ENCODE measurements at regions not wholly inside any gene's neighbourhood (a gene's known extent, or its start where the extent isn't known, plus 50 kb on each side); places are given as distances from the start of the nearest gene placed in this dataset.

GRCh38 chr10:83225781-83226180, 913.5 kb upstream of the GHITM start:
- H3K36me3 ChIP-seq (ENCODE audit: control insufficient read depth in 2 of 2, insufficient read depth in 2 of 2, low read length in 2 of 2) = no peaks in the 10 kb centered on the region
- no peaks in the 10 kb centered on the region for H3K4me1 ChIP-seq (ENCODE audit: control insufficient read depth in 2 of 2, insufficient read depth in 2 of 2, low read length in 2 of 2)
- no peak overlapping the region for H3K27ac ChIP-seq (ENCODE audit: low read depth in 2 of 2, low read length in 2 of 2)
- no peak overlapping the region for H3K4me3 ChIP-seq (ENCODE audit: low read length in 2 of 2)
- H3K27me3 ChIP-seq (ENCODE audit: control insufficient read depth in 2 of 2, insufficient read depth in 2 of 2, low read length in 2 of 2) = no peaks in the 10 kb centered on the region
- H3K9me3 ChIP-seq (ENCODE audit: control insufficient read depth in 2 of 2, low read length in 2 of 2) = no peaks in the 10 kb centered on the region
- no peak overlapping the region for H3K9ac ChIP-seq (ENCODE audit: low read depth in 1 of 2, low read length in 2 of 2)

- Histone ChIP-seq H3K9ac (ENCODE audit: low read depth in 1 of 2, low read length in 2 of 2) (no peak overlapping the region), H3K27ac (ENCODE audit: low read depth in 2 of 2, low read length in 2 of 2) (no peak overlapping the region), H3K4me1 (ENCODE audit: control insufficient read depth in 2 of 2, insufficient read depth in 2 of 2, low read length in 2 of 2) (no peaks in the 10 kb centered on the region), H3K4me3 (ENCODE audit: low read length in 2 of 2) (no peak overlapping the region), H3K36me3 (ENCODE audit: control insufficient read depth in 2 of 2, insufficient read depth in 2 of 2, low read length in 2 of 2) (no peaks in the 10 kb centered on the region), H3K9me3 (ENCODE audit: control insufficient read depth in 2 of 2, low read length in 2 of 2) (no peaks in the 10 kb centered on the region), H3K27me3 (ENCODE audit: control insufficient read depth in 2 of 2, insufficient read depth in 2 of 2, low read length in 2 of 2) (no peaks in the 10 kb centered on the region)
Measured at GRCh38 chr10:83229991-83230390, 909.3 kb upstream of the GHITM start.

GRCh38 chr10:83233691-83234090, 905.6 kb upstream of the GHITM start:
- no peaks in the 10 kb centered on the region for H3K4me1 ChIP-seq (ENCODE audit: control insufficient read depth in 2 of 2, insufficient read depth in 2 of 2, low read length in 2 of 2)
- H3K9ac ChIP-seq (ENCODE audit: low read depth in 1 of 2, low read length in 2 of 2) = no peak overlapping the region
- H3K4me3 ChIP-seq (ENCODE audit: low read length in 2 of 2) = no peak overlapping the region
- H3K27me3 ChIP-seq (ENCODE audit: control insufficient read depth in 2 of 2, insufficient read depth in 2 of 2, low read length in 2 of 2) = no peaks in the 10 kb centered on the region
- H3K27ac ChIP-seq (ENCODE audit: low read depth in 2 of 2, low read length in 2 of 2) = no peak overlapping the region
- H3K9me3 ChIP-seq (ENCODE audit: control insufficient read depth in 2 of 2, low read length in 2 of 2) = no peaks in the 10 kb centered on the region
- no peaks in the 10 kb centered on the region for H3K36me3 ChIP-seq (ENCODE audit: control insufficient read depth in 2 of 2, insufficient read depth in 2 of 2, low read length in 2 of 2)

- H3K36me3 ChIP-seq (ENCODE audit: control insufficient read depth in 2 of 2, insufficient read depth in 2 of 2, low read length in 2 of 2) = no peaks in the 10 kb centered on the region
- H3K9ac ChIP-seq (ENCODE audit: low read depth in 1 of 2, low read length in 2 of 2) = no peak overlapping the region
- H3K27ac ChIP-seq (ENCODE audit: low read depth in 2 of 2, low read length in 2 of 2) = no peak overlapping the region
- no peaks in the 10 kb centered on the region for H3K9me3 ChIP-seq (ENCODE audit: control insufficient read depth in 2 of 2, low read length in 2 of 2)
- no peaks in the 10 kb centered on the region for H3K4me1 ChIP-seq (ENCODE audit: control insufficient read depth in 2 of 2, insufficient read depth in 2 of 2, low read length in 2 of 2)
- H3K4me3 ChIP-seq (ENCODE audit: low read length in 2 of 2) = no peak overlapping the region
- no peaks in the 10 kb centered on the region for H3K27me3 ChIP-seq (ENCODE audit: control insufficient read depth in 2 of 2, insufficient read depth in 2 of 2, low read length in 2 of 2)
Measured at GRCh38 chr10:83248106-83248631, 891.1 kb upstream of the GHITM start.

GRCh38 chr10:83250396-83250795, 888.9 kb upstream of the GHITM start:
- no peaks in the 10 kb centered on the region for H3K9me3 ChIP-seq (ENCODE audit: control insufficient read depth in 2 of 2, low read length in 2 of 2)
- H3K27ac ChIP-seq (ENCODE audit: low read depth in 2 of 2, low read length in 2 of 2) = no peak overlapping the region
- H3K4me3 ChIP-seq (ENCODE audit: low read length in 2 of 2) = no peak overlapping the region
- H3K9ac ChIP-seq (ENCODE audit: low read depth in 1 of 2, low read length in 2 of 2) = no peak overlapping the region
- no peaks in the 10 kb centered on the region for H3K36me3 ChIP-seq (ENCODE audit: control insufficient read depth in 2 of 2, insufficient read depth in 2 of 2, low read length in 2 of 2)
- no peaks in the 10 kb centered on the region for H3K27me3 ChIP-seq (ENCODE audit: control insufficient read depth in 2 of 2, insufficient read depth in 2 of 2, low read length in 2 of 2)
- H3K4me1 ChIP-seq (ENCODE audit: control insufficient read depth in 2 of 2, insufficient read depth in 2 of 2, low read length in 2 of 2) = no peaks in the 10 kb centered on the region

- H3K4me3 ChIP-seq (ENCODE audit: low read length in 2 of 2) = no peak overlapping the region
Measured at GRCh38 chr10:83252169-83252568, 887.1 kb upstream of the GHITM start.

GRCh38 chr10:83252596-83252995, 886.7 kb upstream of the GHITM start:
- no peaks in the 10 kb centered on the region for H3K27me3 ChIP-seq (ENCODE audit: control insufficient read depth in 2 of 2, insufficient read depth in 2 of 2, low read length in 2 of 2)
- no peak overlapping the region for H3K27ac ChIP-seq (ENCODE audit: low read depth in 2 of 2, low read length in 2 of 2)
- H3K4me3 ChIP-seq (ENCODE audit: low read length in 2 of 2) = no peak overlapping the region

More at GRCh38 chr10:83252169-83252568, 887.1 kb upstream of the GHITM start:
- no peaks in the 10 kb centered on the region for H3K9me3 ChIP-seq (ENCODE audit: control insufficient read depth in 2 of 2, low read length in 2 of 2)
- H3K27ac ChIP-seq (ENCODE audit: low read depth in 2 of 2, low read length in 2 of 2) = no peak overlapping the region
- H3K36me3 ChIP-seq (ENCODE audit: control insufficient read depth in 2 of 2, insufficient read depth in 2 of 2, low read length in 2 of 2) = no peaks in the 10 kb centered on the region
- H3K4me1 ChIP-seq (ENCODE audit: control insufficient read depth in 2 of 2, insufficient read depth in 2 of 2, low read length in 2 of 2) = no peaks in the 10 kb centered on the region
- H3K27me3 ChIP-seq (ENCODE audit: control insufficient read depth in 2 of 2, insufficient read depth in 2 of 2, low read length in 2 of 2) = no peaks in the 10 kb centered on the region
- no peak overlapping the region for H3K9ac ChIP-seq (ENCODE audit: low read depth in 1 of 2, low read length in 2 of 2)

GRCh38 chr10:83253011-83253671, 886.2 kb upstream of the GHITM start:
- Histone ChIP-seq H3K36me3 (ENCODE audit: control insufficient read depth in 2 of 2, insufficient read depth in 2 of 2, low read length in 2 of 2) (no peaks in the 10 kb centered on the region), H3K4me1 (ENCODE audit: control insufficient read depth in 2 of 2, insufficient read depth in 2 of 2, low read length in 2 of 2) (no peaks in the 10 kb centered on the region), H3K27me3 (ENCODE audit: control insufficient read depth in 2 of 2, insufficient read depth in 2 of 2, low read length in 2 of 2) (no peaks in the 10 kb centered on the region), H3K4me3 (ENCODE audit: low read length in 2 of 2) (no peak overlapping the region), H3K9me3 (ENCODE audit: control insufficient read depth in 2 of 2, low read length in 2 of 2) (no peaks in the 10 kb centered on the region), H3K27ac (ENCODE audit: low read depth in 2 of 2, low read length in 2 of 2) (no peak overlapping the region), H3K9ac (ENCODE audit: low read depth in 1 of 2, low read length in 2 of 2) (no peak overlapping the region)

More at GRCh38 chr10:83252596-83252995, 886.7 kb upstream of the GHITM start:
- H3K9ac ChIP-seq (ENCODE audit: low read depth in 1 of 2, low read length in 2 of 2) = no peak overlapping the region
- H3K4me1 ChIP-seq (ENCODE audit: control insufficient read depth in 2 of 2, insufficient read depth in 2 of 2, low read length in 2 of 2) = no peaks in the 10 kb centered on the region
- H3K9me3 ChIP-seq (ENCODE audit: control insufficient read depth in 2 of 2, low read length in 2 of 2) = no peaks in the 10 kb centered on the region
- no peaks in the 10 kb centered on the region for H3K36me3 ChIP-seq (ENCODE audit: control insufficient read depth in 2 of 2, insufficient read depth in 2 of 2, low read length in 2 of 2)

GRCh38 chr10:83254698-83255097, 884.6 kb upstream of the GHITM start:
- Histone ChIP-seq H3K27ac (ENCODE audit: low read depth in 2 of 2, low read length in 2 of 2) (no peak overlapping the region), H3K9me3 (ENCODE audit: control insufficient read depth in 2 of 2, low read length in 2 of 2) (no peaks in the 10 kb centered on the region), H3K4me3 (ENCODE audit: low read length in 2 of 2) (no peak overlapping the region), H3K27me3 (ENCODE audit: control insufficient read depth in 2 of 2, insufficient read depth in 2 of 2, low read length in 2 of 2) (no peaks in the 10 kb centered on the region), H3K9ac (ENCODE audit: low read depth in 1 of 2, low read length in 2 of 2) (no peak overlapping the region), H3K36me3 (ENCODE audit: control insufficient read depth in 2 of 2, insufficient read depth in 2 of 2, low read length in 2 of 2) (no peaks in the 10 kb centered on the region), H3K4me1 (ENCODE audit: control insufficient read depth in 2 of 2, insufficient read depth in 2 of 2, low read length in 2 of 2) (no peaks in the 10 kb centered on the region)

- H3K9me3 ChIP-seq (ENCODE audit: control insufficient read depth in 2 of 2, low read length in 2 of 2) = peaks cover 0 to 3% of the 10 kb centered on the region in 2 donors
- no peaks in the 10 kb centered on the region for H3K36me3 ChIP-seq (ENCODE audit: control insufficient read depth in 2 of 2, insufficient read depth in 2 of 2, low read length in 2 of 2)
- H3K27ac ChIP-seq (ENCODE audit: low read depth in 2 of 2, low read length in 2 of 2) = no peak overlapping the region
- no peaks in the 10 kb centered on the region for H3K4me1 ChIP-seq (ENCODE audit: control insufficient read depth in 2 of 2, insufficient read depth in 2 of 2, low read length in 2 of 2)
- no peak overlapping the region for H3K9ac ChIP-seq (ENCODE audit: low read depth in 1 of 2, low read length in 2 of 2)
- no peak overlapping the region for H3K4me3 ChIP-seq (ENCODE audit: low read length in 2 of 2)
- H3K27me3 ChIP-seq (ENCODE audit: control insufficient read depth in 2 of 2, insufficient read depth in 2 of 2, low read length in 2 of 2) = no peaks in the 10 kb centered on the region
Measured at GRCh38 chr10:83262434-83262833, 876.9 kb upstream of the GHITM start.

All from mucosa of rectum (tissue), 2 donors.